HEK293 (cell line): ENCODE measurements at regions not wholly inside any gene's neighbourhood (a gene's known extent, or its start where the extent isn't known, plus 50 kb on each side); places are given as distances from the start of the nearest gene placed in this dataset.

Source experiments
- CTCF ChIP-seq: fragments of 450-650 bp; formaldehyde crosslinking; IDR thresholded peaks from 2 replicates; pipeline ENCODE4 v1.5.1; 2016; ENCODE audit warnings: missing biosample characterization, missing genetic modification characterization
- MYNN ChIP-seq: fragments of 450-650 bp; formaldehyde crosslinking; IDR thresholded peaks from 2 replicates; pipeline ENCODE4 v1.5.1; 2016; ENCODE audit warnings: missing biosample characterization, missing genetic modification characterization, borderline replicate concordance
- PRDM6 ChIP-seq: fragments of 450-650 bp; formaldehyde crosslinking; IDR thresholded peaks from 2 replicates; pipeline ENCODE4 v1.5.1; 2017; ENCODE audit warnings: missing biosample characterization, missing genetic modification characterization
- SP2 ChIP-seq: fragments of 450-650 bp; formaldehyde crosslinking; IDR thresholded peaks from 2 replicates; pipeline ENCODE4 v1.5.1; 2016; ENCODE audit warnings: missing biosample characterization, missing genetic modification characterization
- ZNF596 ChIP-seq: fragments of 450-650 bp; IDR thresholded peaks from 2 replicates; pipeline ENCODE4 v1.5.0; 2018; ENCODE audit warnings: missing biosample characterization, mild to moderate bottlenecking, missing genetic modification characterization, moderate library complexity
- ZNF623 ChIP-seq: fragments of 450-650 bp; formaldehyde crosslinking; IDR thresholded peaks from 2 replicates; pipeline ENCODE4 v1.5.1; 2016; ENCODE audit warnings: missing biosample characterization, missing genetic modification characterization
- ZNF658 ChIP-seq: fragments of 450-650 bp; formaldehyde crosslinking; IDR thresholded peaks from 2 replicates; pipeline ENCODE4; 2016; ENCODE audit warnings: missing biosample characterization, missing genetic modification characterization
- ZSCAN4 ChIP-seq: fragments of 450-650 bp; formaldehyde crosslinking; IDR thresholded peaks from 2 replicates; pipeline ENCODE4 v1.5.1; 2017; ENCODE audit warnings: missing biosample characterization, missing genetic modification characterization
- TF ChIP-seq, protein P1 (sequence below): fragments of 450-650 bp; formaldehyde crosslinking; IDR thresholded peaks from 2 replicates; pipeline ENCODE4 v1.5.1; 2016; ENCODE audit warnings: missing biosample characterization, missing genetic modification characterization
- TF ChIP-seq, protein P2 (sequence below): fragments of 450-650 bp; IDR thresholded peaks from 2 replicates; pipeline ENCODE4 v1.5.1; 2018; ENCODE audit warnings: missing biosample characterization, missing genetic modification characterization

DNA sequence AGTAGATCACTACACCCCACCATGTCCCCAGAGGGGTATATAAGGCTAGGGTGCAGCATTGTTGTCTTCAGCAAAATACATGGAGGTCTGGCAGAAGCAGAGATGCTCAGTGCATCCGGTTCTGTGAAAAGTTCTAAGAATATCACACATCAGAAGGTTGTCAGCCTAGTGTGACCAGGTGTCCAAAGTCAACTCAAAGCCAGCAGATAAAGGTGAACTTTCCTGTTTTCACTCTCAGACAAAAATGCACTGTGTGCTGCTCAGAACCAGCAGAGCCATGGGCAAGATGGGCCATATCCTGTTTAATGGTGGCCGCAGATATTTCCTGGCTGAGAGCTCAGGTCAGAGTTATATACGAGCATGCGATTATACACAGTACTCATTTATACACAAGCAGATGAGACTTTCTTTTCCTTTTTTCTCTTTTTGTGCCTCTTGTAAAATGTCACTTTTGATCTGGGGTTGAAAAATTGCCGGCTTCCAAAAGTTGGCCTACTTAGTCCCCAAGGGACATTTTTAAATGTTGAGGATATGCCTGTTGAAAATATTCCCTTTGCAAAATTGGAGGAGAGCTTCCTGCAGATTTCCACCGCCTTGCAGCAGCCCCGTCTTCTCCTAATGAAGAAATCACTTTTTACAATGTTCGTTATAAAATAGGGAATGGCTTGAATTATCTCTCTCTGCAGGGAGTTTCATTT lies 425.6 kb upstream of the SALL1 start:
- TF ChIP-seq, protein P1, sequence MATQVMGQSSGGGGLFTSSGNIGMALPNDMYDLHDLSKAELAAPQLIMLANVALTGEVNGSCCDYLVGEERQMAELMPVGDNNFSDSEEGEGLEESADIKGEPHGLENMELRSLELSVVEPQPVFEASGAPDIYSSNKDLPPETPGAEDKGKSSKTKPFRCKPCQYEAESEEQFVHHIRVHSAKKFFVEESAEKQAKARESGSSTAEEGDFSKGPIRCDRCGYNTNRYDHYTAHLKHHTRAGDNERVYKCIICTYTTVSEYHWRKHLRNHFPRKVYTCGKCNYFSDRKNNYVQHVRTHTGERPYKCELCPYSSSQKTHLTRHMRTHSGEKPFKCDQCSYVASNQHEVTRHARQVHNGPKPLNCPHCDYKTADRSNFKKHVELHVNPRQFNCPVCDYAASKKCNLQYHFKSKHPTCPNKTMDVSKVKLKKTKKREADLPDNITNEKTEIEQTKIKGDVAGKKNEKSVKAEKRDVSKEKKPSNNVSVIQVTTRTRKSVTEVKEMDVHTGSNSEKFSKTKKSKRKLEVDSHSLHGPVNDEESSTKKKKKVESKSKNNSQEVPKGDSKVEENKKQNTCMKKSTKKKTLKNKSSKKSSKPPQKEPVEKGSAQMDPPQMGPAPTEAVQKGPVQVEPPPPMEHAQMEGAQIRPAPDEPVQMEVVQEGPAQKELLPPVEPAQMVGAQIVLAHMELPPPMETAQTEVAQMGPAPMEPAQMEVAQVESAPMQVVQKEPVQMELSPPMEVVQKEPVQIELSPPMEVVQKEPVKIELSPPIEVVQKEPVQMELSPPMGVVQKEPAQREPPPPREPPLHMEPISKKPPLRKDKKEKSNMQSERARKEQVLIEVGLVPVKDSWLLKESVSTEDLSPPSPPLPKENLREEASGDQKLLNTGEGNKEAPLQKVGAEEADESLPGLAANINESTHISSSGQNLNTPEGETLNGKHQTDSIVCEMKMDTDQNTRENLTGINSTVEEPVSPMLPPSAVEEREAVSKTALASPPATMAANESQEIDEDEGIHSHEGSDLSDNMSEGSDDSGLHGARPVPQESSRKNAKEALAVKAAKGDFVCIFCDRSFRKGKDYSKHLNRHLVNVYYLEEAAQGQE (tag by site-specific recombination) = no peak
- TF ChIP-seq PRDM6 (tag by site-specific recombination) (no peak), ZNF623 (tag by site-specific recombination) (no peak), ZNF596 (tag by site-specific recombination) (no peak), CTCF (tag by site-specific recombination) (no peak), ZNF658 (no peak), SP2 (tag by site-specific recombination) (no peak), ZSCAN4 (tag by site-specific recombination) (no peak), MYNN (tag by site-specific recombination) (no peak)
- TF ChIP-seq, protein P2, sequence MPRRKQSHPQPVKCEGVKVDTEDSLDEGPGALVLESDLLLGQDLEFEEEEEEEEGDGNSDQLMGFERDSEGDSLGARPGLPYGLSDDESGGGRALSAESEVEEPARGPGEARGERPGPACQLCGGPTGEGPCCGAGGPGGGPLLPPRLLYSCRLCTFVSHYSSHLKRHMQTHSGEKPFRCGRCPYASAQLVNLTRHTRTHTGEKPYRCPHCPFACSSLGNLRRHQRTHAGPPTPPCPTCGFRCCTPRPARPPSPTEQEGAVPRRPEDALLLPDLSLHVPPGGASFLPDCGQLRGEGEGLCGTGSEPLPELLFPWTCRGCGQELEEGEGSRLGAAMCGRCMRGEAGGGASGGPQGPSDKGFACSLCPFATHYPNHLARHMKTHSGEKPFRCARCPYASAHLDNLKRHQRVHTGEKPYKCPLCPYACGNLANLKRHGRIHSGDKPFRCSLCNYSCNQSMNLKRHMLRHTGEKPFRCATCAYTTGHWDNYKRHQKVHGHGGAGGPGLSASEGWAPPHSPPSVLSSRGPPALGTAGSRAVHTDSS = no peak
